AG10803 (cell line): ENCODE measurements at regions not wholly inside any gene's neighbourhood (a gene's known extent, or its start where the extent isn't known, plus 50 kb on each side); places are given as distances from the start of the nearest gene placed in this dataset.

Experiments used
- DNase-seq: peaks from one replicate; pipeline ENCODE4 v3.0.0; 2010; ENCODE audit warnings: low read depth
- H3K4me3 ChIP-seq: 2 replicates; pipeline ENCODE4 v1.5.1; 2011; ENCODE audit warnings: mild to moderate bottlenecking, low read length, control low read depth
- CTCF ChIP-seq: conservative IDR thresholded peaks from 2 replicates; pipeline ENCODE4 v1.5.1; 2011; ENCODE audit warnings: mild to moderate bottlenecking, low read length, control low read depth, inconsistent platforms

GRCh38 chr2:79387431-79387830 lies 125.4 kb upstream of the CTNNA2 start:
- TF ChIP-seq CTCF = no peak
- DNase-seq = no peak

GRCh38 chr2:79383681-79384080 lies 129.2 kb upstream of the CTNNA2 start:
- H3K4me3 ChIP-seq = no peak overlapping the region
- no peak for TF ChIP-seq CTCF
- DNase-seq = no peak

More at GRCh38 chr2:79387431-79387830, 125.4 kb upstream of the CTNNA2 start:
- no peak overlapping the region for H3K4me3 ChIP-seq

GRCh38 chr2:79375817-79376216 lies 137.0 kb upstream of the CTNNA2 start:
- no peak for TF ChIP-seq CTCF
- no peak overlapping the region for H3K4me3 ChIP-seq
- no peak for DNase-seq

- DNase-seq = no peak
- TF ChIP-seq CTCF = no peak
- H3K4me3 ChIP-seq = no peak overlapping the region
Measured at GRCh38 chr2:79373358-79374130, 139.3 kb upstream of the CTNNA2 start.

- DNase-seq = no peak
- no peak for TF ChIP-seq CTCF
- no peak overlapping the region for H3K4me3 ChIP-seq
Measured at GRCh38 chr2:79370976-79371538, 141.8 kb upstream of the CTNNA2 start.

- no peak for DNase-seq
- TF ChIP-seq CTCF = no peak
- no peak overlapping the region for H3K4me3 ChIP-seq
Measured at GRCh38 chr2:79369127-79369526, 143.7 kb upstream of the CTNNA2 start.

GRCh38 chr2:79368116-79368630 lies 144.7 kb upstream of the CTNNA2 start:
- H3K4me3 ChIP-seq = no peak overlapping the region
- TF ChIP-seq CTCF = no peak
- no peak for DNase-seq
